ENCODE measurements at regions not wholly inside any gene's neighbourhood (a gene's known extent, or its start where the extent isn't known, plus 50 kb on each side); places are given as distances from the start of the nearest gene placed in this dataset.
"Not testable (repeated sequence)": the region's sequence is repeated elsewhere in the genome, so short reads cannot be mapped to it uniquely, and the experiment has no call there.

- no peak for DNase-seq
These were observed 65.7 kb upstream of the PTPRK start for GRCh38 chr6:128586095-128586494.

GRCh38 chr6:128580224-128581110, 60.1 kb upstream of the PTPRK start:
- no peak for DNase-seq

GRCh38 chr6:128575254-128575653, 54.9 kb upstream of the PTPRK start:
- not testable (repeated sequence) for DNase-seq

- no peak for DNase-seq
These were observed 54.0 kb upstream of the PTPRK start for GRCh38 chr6:128574402-128574801.

GRCh38 chr6:128573036-128573435, 52.6 kb upstream of the PTPRK start:
- DNase-seq = no peak

- no peak for DNase-seq
These were observed 51.9 kb upstream of the PTPRK start for GRCh38 chr6:128572294-128572693.

DNA sequence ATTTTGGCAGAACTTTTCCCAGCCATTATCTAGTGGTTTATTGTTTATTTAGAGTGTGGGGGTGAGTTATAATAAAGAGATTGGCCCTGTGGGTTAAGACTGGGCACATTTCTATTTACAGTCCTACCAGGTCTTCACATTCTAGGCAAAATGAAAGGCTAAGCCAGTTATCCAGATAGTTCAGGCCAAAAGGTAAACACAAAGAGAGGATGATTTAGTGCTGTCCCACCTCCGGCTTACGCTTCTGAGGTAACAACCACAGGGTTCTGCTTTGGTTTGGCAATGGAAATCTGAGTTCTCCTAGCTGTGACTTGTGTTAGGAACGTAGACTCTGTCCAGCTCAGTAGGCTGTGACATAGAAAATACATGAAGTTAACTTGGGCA, 50.3 kb upstream of the PTPRK start:
- no peak for DNase-seq

- DNase-seq = peak; percentile 69
These were observed 49.6 kb upstream of the PTPRK start for GRCh38 chr6:128569732-128570679.

Measured in amniotic stem cell (primary cell).